GM18951 (cell line): ENCODE measurements at regions not wholly inside any gene's neighbourhood (a gene's known extent, or its start where the extent isn't known, plus 50 kb on each side); places are given as distances from the start of the nearest gene placed in this dataset.

ENCODE experiments used
- POLR2A ChIP-seq: IDR thresholded peaks from 4 replicates; pipeline ENCODE4 v1.6.1; 2011; ENCODE audit warnings: mild to moderate bottlenecking; ENCODE audit not compliant: insufficient read length, insufficient read depth; ENCODE audit errors: extremely low read depth
- in situ Hi-C: fragments of 300-500 bp; cut with MboI; formaldehyde crosslinking; loops from one replicate; pipeline ENCODE4 v1.12.0; 2022; ENCODE audit warnings: low sequenced_read_pairs, mixed read lengths, inconsistent platforms; ENCODE audit not compliant: unreplicated experiment

- no peak for TF ChIP-seq POLR2A
- in situ Hi-C loops = no loop called here
Measured at GRCh38 chr16:77569406-77569805, 134.6 kb upstream of the ADAMTS18 start.

DNA sequence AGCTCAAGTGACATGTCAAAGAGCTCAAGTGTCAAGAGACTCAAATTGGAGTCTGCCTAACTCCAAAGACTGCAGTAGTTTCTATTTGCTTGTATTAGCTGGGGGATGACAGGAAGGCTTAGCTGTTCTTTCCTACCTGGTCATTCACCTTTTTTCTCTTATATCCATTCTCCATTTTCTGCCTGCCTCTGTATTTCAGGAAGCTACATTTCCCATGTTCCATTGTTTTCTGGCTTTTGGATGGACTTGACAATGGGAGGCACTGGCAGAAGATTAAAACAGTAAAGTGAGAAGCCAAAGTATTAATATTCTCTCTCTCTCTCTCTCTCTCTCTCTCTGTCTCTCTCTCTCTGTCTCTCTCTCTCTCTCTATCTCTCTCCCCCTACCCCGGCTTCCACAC lies 135.7 kb upstream of the ADAMTS18 start:
- no peak for TF ChIP-seq POLR2A
- in situ Hi-C loops = no loop called here

DNA sequence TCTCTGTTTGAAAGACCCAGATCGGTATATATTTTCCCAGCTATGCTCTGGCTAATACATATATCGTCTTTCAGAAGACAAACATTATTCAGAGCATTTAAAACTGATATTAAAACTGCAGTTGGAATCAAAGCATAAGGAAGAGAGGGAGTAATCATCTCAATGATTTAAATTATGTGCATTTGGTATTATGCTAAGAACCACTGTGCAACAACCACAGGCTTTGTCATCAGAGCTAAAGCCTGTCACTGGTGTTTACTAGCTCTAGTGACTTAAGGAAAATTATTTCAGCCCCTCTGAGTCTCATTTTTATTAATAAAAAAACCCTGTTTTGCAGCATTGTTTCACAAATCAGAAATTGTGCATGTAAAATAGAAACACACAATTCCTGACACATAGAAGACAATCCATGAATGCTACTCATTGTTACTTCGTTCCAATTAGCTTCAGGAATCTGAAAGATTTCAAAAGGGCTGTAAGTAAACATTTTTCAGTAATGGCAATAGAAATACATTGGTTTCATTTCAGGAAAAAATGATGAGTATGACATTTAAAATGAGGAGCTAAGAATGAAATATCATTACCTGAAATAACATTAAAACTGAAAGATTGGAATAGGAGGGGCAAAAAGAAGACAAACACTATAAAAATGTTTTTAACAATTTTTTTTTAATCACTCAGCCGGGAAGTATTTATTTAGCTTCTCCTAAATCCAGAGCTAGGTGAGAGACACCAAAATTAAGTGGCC lies 136.5 kb upstream of the ADAMTS18 start:
- in situ Hi-C loops = no loop called here
- no peak for TF ChIP-seq POLR2A

- in situ Hi-C loops = no loop called here
- TF ChIP-seq POLR2A = no peak
Measured at GRCh38 chr16:77574867-77575624, 140.2 kb upstream of the ADAMTS18 start.

DNA sequence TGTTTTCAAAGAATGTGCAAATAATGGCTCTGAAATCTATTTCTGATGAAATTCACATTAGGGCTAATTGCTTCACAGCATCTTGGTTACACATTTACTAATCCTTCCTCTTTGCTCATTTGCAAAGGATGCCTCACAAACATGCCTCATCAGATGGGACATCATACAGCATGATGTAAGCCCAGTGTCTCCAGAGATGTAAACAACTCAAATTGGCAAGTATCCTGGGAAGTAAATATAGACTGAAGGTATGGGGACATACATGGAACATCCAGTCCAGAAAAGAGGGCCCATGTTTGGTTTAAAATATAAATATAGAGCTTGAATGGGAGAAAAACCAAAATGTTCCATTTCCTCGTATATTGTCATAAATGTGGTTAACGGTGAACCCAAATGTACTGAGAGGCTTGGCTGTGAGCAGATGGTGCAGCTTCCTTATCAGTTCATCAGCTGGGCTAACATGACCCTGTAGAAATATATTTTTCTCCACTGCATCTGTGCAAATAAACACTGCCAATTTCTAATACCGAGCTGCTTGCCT lies 142.9 kb upstream of the NUDT7 start:
- in situ Hi-C loops = no loop called here
- no peak for TF ChIP-seq POLR2A

DNA sequence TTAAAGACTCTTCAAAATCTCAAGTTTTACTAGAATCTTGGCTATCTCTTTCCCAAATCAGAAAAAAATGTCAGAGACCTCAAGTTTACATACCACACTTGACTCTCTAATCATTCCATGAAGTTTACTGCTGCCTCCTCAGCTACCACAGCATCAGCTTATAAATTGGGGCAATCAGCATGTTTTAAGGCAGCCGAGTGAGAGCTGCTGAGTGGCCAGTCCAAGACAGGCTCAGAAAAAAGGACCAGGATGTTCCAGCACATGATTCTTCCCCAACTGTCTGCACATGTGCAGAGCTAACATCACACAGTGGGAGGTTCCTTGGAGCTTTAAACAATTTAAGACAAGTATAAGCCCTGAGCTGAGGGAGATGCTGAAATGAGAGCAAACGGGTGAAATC lies 140.6 kb upstream of the NUDT7 start:
- in situ Hi-C loops = no loop called here
- no peak for TF ChIP-seq POLR2A

DNA sequence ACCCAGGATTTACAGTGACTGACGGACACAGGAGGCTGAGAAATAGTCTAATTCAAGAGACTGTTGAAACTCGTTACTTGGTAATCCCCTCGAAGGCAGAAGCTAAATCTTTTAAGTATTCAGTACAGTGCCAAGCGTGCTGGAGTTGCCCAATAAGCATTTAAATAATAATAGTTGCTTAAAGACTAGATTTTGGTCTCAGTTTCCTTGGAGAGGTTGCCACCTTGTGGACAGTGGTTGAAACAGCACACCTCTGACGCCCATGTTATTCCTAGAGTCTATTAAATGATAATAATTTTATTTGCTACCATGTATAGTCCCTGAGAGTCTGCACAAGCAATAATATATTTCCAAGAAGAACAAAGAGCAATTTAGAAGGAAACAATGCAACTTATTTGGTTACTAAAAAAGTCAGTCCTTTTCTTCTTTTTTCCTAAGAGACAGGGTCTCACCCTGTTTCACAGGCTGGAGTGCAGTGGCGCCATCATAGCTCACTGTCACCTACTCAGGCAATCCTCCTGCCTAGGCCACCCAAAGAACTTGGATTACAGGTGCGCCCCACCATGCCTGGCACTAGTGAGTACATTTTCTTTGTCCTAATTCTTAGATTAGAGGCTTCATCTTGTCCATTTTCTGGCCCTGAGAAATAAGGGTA lies 138.0 kb upstream of the NUDT7 start:
- in situ Hi-C loops = no loop called here
- no peak for TF ChIP-seq POLR2A

DNA sequence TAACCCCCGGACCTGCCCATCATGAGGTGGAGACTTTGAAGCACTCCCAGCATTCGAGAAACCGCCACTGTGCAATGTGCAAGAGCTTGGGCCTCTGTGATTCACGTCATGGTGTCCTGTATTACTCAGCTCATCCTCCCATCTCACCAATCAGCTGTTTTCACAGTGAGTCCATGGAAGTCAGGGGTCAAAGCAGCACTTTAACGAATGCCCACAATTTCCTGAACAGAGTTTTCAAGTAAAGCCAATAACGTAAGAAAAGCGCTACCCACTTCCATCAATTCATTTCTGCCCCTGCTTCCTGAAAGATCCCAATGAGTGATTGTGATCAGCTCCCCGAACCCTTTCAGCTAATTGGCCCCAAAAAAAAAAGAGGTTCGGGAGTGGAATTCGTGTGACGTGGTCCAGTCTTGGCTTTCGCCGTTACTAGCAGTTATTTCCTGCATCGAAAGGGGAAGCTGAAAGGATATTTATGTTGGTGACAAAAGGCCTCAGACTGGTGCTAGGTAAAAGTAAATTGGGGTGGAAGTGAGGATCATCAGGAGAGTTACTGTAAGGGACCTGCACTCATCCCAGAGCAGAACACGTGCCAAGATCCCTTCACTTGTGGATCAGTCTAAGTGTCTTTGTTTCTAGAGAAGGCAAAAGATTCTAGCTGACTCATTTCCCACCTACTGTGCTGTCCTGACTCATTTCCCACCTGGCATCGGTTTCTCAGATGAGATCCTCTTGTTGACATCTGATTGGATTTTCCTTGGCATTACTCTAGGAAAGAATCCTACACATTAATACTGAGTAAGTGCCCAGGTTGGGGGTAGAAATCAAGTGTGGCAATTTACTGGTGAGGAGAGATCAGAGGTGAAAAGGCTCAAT lies 136.7 kb upstream of the NUDT7 start:
- TF ChIP-seq POLR2A = no peak
- in situ Hi-C loops = loop anchor here (5.0 kb wide), 1 partner anchor 348 kb away; no protein-coding TSS in a partner anchor

GRCh38 chr16:77588389-77588788 lies 133.9 kb upstream of the NUDT7 start:
- in situ Hi-C loops = loop anchor here (5.0 kb wide), 1 partner anchor 351 kb away; no protein-coding TSS in a partner anchor

GRCh38 chr16:77589071-77589765 lies 133.1 kb upstream of the NUDT7 start:
- no peak for TF ChIP-seq POLR2A
- in situ Hi-C loops = loop anchor here (5.0 kb wide), 1 partner anchor 352 kb away; no protein-coding TSS in a partner anchor

More at GRCh38 chr16:77588389-77588788, 133.9 kb upstream of the NUDT7 start:
- no peak for TF ChIP-seq POLR2A

GRCh38 chr16:77590707-77591106 lies 131.6 kb upstream of the NUDT7 start:
- in situ Hi-C loops = no loop called here
- TF ChIP-seq POLR2A = no peak

DNA sequence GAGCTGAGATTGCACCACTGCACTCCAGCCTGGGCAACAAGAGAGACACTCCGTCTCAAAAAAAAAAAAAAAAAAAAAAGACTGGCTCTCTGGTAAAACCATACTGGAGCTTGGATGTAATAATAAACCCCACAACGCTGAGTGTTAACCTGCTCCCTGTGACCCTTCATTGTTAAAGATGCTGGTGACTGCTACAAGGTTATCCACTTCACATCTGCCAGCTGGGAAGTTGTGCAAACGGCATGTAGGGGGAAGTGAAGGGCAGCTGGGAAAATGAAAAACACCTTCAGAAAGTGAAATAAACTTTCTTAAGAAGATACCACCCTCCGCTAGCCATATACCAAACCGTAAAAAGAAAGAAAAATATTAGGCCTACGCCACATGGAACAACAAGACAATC lies 131.0 kb upstream of the NUDT7 start:
- in situ Hi-C loops = no loop called here
- TF ChIP-seq POLR2A = no peak
